ENCODE measurements at regions not wholly inside any gene's neighbourhood (a gene's known extent, or its start where the extent isn't known, plus 50 kb on each side); places are given as distances from the start of the nearest gene placed in this dataset.

- peaks cover 5% of the 10 kb centered on the region for H3K27me3 ChIP-seq
- H3K4me1 ChIP-seq, result no peaks in the 10 kb centered on the region
- no peak overlapping the region for H3K4me3 ChIP-seq
- H3K9me3 ChIP-seq, result no peaks in the 10 kb centered on the region
- no peaks in the 10 kb centered on the region for H3K36me3 ChIP-seq
- H3K27ac ChIP-seq, result no peak overlapping the region
- no peak for TF ChIP-seq CTCF (IDR thresholded peaks at IDR 0.05)
- intact Hi-C loops (cut with DNase I), result no loop called here
- ATAC-seq (no peak), DNase-seq (no peak)
Observed at GRCh38 chr17:36870720-36870999, 66.6 kb upstream of the LHX1 start.

GRCh38 chr17:36875698-36876293 lies 61.5 kb upstream of the LHX1 start:
- intact Hi-C loops (cut with DNase I), result no loop called here
- ATAC-seq, result no peak
- no peak for TF ChIP-seq CTCF (IDR thresholded peaks at IDR 0.05)
- Histone ChIP-seq H3K9me3 (no peaks in the 10 kb centered on the region), H3K4me3 (no peak overlapping the region), H3K27ac (no peak overlapping the region), H3K27me3 (peaks cover 9% of the 10 kb centered on the region), H3K4me1 (no peaks in the 10 kb centered on the region), H3K36me3 (no peaks in the 10 kb centered on the region)
- no peak for DNase-seq

GRCh38 chr17:36876966-36877365 lies 60.3 kb upstream of the LHX1 start:
- intact Hi-C loops (cut with DNase I), result no loop called here
- ATAC-seq (no peak), DNase-seq (no peak)

GRCh38 chr17:36877771-36878170 lies 59.5 kb upstream of the LHX1 start:
- intact Hi-C loops (cut with DNase I), result no loop called here
- Histone ChIP-seq H3K4me3 (no peak overlapping the region), H3K9me3 (no peaks in the 10 kb centered on the region), H3K27me3 (peaks cover 27% of the 10 kb centered on the region), H3K36me3 (no peaks in the 10 kb centered on the region), H3K4me1 (no peaks in the 10 kb centered on the region), H3K27ac (no peak overlapping the region)
- DNase-seq (no peak), ATAC-seq (no peak)
- TF ChIP-seq CTCF (IDR thresholded peaks at IDR 0.05), result no peak

More at GRCh38 chr17:36876966-36877365, 60.3 kb upstream of the LHX1 start:
- no peaks in the 10 kb centered on the region for H3K4me1 ChIP-seq
- no peaks in the 10 kb centered on the region for H3K36me3 ChIP-seq
- H3K27me3 ChIP-seq, result peaks cover 19% of the 10 kb centered on the region
- TF ChIP-seq CTCF (IDR thresholded peaks at IDR 0.05), result no peak
- no peaks in the 10 kb centered on the region for H3K9me3 ChIP-seq
- H3K27ac ChIP-seq, result no peak overlapping the region
- no peak overlapping the region for H3K4me3 ChIP-seq

GRCh38 chr17:36878216-36878615 lies 59.1 kb upstream of the LHX1 start:
- DNase-seq (no peak), ATAC-seq (no peak)
- Histone ChIP-seq H3K27me3 (peaks cover 31% of the 10 kb centered on the region), H3K36me3 (no peaks in the 10 kb centered on the region), H3K9me3 (no peaks in the 10 kb centered on the region), H3K4me3 (no peak overlapping the region), H3K4me1 (no peaks in the 10 kb centered on the region), H3K27ac (no peak overlapping the region)
- no peak for TF ChIP-seq CTCF (IDR thresholded peaks at IDR 0.05)
- intact Hi-C loops (cut with DNase I), result no loop called here

GRCh38 chr17:36879027-36879426 lies 58.2 kb upstream of the LHX1 start:
- Histone ChIP-seq H3K36me3 (no peaks in the 10 kb centered on the region), H3K27ac (no peak overlapping the region), H3K9me3 (no peaks in the 10 kb centered on the region), H3K4me1 (no peaks in the 10 kb centered on the region), H3K4me3 (no peak overlapping the region), H3K27me3 (peaks cover 37% of the 10 kb centered on the region)
- TF ChIP-seq CTCF (IDR thresholded peaks at IDR 0.05), result no peak
- intact Hi-C loops (cut with DNase I), result no loop called here
- no peak for DNase-seq
- no peak for ATAC-seq
